22Rv1 (cell line): ENCODE measurements at regions not wholly inside any gene's neighbourhood (a gene's known extent, or its start where the extent isn't known, plus 50 kb on each side); places are given as distances from the start of the nearest gene placed in this dataset.

Experiments used
- CTCF ChIP-seq: fragments of 450-650 bp; IDR thresholded peaks from 2 replicates; pipeline ENCODE4 v1.5.1; 2017; ENCODE audit warnings: mild to moderate bottlenecking
- ZFX ChIP-seq: fragments of 450-650 bp; IDR thresholded peaks from 2 replicates; pipeline ENCODE4 v1.6.1; 2017; ENCODE audit warnings: antibody characterized with exemption, borderline replicate concordance

GRCh38 chr10:63718006-63718405 is 196.8 kb downstream of the REEP3 start:
- no peak for TF ChIP-seq CTCF
- no peak for TF ChIP-seq ZFX
